Glutamatergic neuron (in vitro differentiated cells): ENCODE measurements at regions not wholly inside any gene's neighbourhood (a gene's known extent, or its start where the extent isn't known, plus 50 kb on each side); places are given as distances from the start of the nearest gene placed in this dataset.

Source experiments
- DNase-seq: peaks from one replicate; pipeline ENCODE4 v3.0.0; 2022
- H3K27ac Mint-ChIP-seq: one replicate; pipeline ENCODE4 v1.8.0; 2020; ENCODE audit warnings: mild to moderate bottlenecking, mixed read lengths, inconsistent platforms; ENCODE audit not compliant: unreplicated experiment
- H3K27me3 Mint-ChIP-seq: one replicate; pipeline ENCODE4 v1.8.0; 2020; ENCODE audit warnings: mild to moderate bottlenecking, moderate library complexity, mixed read lengths, inconsistent platforms; ENCODE audit not compliant: unreplicated experiment
- H3K36me3 Mint-ChIP-seq: one replicate; pipeline ENCODE4 v1.8.0; 2020; ENCODE audit warnings: mild to moderate bottlenecking, mixed read lengths, inconsistent platforms; ENCODE audit not compliant: unreplicated experiment
- H3K4me1 Mint-ChIP-seq: one replicate; pipeline ENCODE4 v1.8.0; 2020; ENCODE audit warnings: mild to moderate bottlenecking, low read depth, mixed read lengths, inconsistent platforms; ENCODE audit not compliant: unreplicated experiment
- H3K4me3 Mint-ChIP-seq: one replicate; pipeline ENCODE4 v1.8.0; 2020; ENCODE audit warnings: mild to moderate bottlenecking, mixed read lengths, inconsistent platforms; ENCODE audit not compliant: unreplicated experiment
- H3K9me3 Mint-ChIP-seq: one replicate; pipeline ENCODE4 v1.8.0; 2020; ENCODE audit warnings: mild to moderate bottlenecking, moderate library complexity, mixed read lengths, inconsistent platforms; ENCODE audit not compliant: unreplicated experiment
- TF ChIP-seq, protein P1 (sequence below): fragments of 200-600 bp; sonication (generic); IDR thresholded peaks from one replicate; pipeline ENCODE4 v1.5.0; 2021; ENCODE audit not compliant: partially characterized antibody, unreplicated experiment

DNA sequence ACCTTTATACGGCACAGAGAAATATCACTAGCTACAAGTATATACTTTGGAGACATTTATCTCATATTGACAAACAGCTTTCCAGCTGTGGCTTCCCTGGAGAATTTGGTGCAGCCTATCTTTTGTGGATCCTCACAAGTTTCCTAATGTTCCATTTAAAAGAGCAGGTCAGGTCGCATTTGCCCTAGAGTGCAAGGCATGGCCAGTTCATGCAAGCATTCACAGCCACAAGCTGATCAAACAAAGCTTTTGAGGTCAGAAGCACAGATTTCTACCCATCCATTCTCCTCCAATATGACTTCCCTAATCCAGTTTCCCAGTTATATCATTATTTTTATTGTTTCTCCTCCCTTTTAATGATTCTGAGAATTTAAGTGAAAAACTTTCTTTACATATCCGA lies 1008.4 kb upstream of the AGA start:
- H3K9me3 Mint-ChIP-seq = no peaks in the 10 kb centered on the region
- no peak overlapping the region for H3K4me3 Mint-ChIP-seq
- H3K36me3 Mint-ChIP-seq = no peaks in the 10 kb centered on the region
- no peaks in the 10 kb centered on the region for H3K27me3 Mint-ChIP-seq
- no peak overlapping the region for H3K27ac Mint-ChIP-seq
- no peaks in the 10 kb centered on the region for H3K4me1 Mint-ChIP-seq
- TF ChIP-seq, protein P1, sequence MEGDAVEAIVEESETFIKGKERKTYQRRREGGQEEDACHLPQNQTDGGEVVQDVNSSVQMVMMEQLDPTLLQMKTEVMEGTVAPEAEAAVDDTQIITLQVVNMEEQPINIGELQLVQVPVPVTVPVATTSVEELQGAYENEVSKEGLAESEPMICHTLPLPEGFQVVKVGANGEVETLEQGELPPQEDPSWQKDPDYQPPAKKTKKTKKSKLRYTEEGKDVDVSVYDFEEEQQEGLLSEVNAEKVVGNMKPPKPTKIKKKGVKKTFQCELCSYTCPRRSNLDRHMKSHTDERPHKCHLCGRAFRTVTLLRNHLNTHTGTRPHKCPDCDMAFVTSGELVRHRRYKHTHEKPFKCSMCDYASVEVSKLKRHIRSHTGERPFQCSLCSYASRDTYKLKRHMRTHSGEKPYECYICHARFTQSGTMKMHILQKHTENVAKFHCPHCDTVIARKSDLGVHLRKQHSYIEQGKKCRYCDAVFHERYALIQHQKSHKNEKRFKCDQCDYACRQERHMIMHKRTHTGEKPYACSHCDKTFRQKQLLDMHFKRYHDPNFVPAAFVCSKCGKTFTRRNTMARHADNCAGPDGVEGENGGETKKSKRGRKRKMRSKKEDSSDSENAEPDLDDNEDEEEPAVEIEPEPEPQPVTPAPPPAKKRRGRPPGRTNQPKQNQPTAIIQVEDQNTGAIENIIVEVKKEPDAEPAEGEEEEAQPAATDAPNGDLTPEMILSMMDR = no peak
- DNase-seq = no peak

DNA sequence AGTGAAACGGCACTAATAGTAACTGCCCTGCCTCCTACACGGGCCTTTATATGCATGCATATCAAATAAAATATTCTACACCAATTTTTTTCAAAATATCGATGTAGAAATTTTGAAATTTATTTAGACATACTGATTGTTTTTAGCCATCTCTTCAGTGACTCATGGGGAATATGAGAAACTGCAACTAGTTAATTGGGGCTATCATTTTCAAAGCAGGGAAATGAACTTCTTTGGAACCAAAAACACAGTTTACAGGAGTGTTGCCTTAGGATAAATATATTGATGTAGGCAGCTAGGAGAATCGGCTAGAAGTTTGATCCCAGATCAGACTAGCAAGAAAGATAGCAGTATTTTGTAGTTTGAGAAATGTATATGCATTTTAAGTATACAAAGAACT lies 1010.8 kb upstream of the AGA start:
- Mint-ChIP-seq H3K27me3 (no peaks in the 10 kb centered on the region), H3K9me3 (no peaks in the 10 kb centered on the region), H3K36me3 (no peaks in the 10 kb centered on the region), H3K27ac (no peak overlapping the region), H3K4me3 (no peak overlapping the region), H3K4me1 (no peaks in the 10 kb centered on the region)
- TF ChIP-seq, protein P1 = no peak
- no peak for DNase-seq

DNA sequence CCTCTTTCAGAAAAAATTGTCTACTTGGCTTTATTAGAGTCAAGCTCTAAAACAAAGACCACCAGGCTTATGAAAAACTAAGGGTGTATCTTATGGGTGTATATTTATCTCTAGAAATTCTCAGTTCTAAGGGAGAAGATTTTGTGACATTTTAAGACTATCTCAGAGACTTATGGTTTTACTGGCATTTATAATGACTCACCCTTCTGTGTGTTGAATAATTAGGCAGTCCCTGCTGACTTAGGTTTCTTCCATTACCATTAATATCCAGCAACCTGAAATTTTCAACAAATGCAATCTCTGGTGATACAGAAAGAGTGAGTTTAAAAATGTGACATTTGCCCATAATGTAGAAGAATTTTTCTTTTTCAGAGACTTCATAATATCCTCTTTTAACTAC lies 1015.0 kb upstream of the AGA start:
- DNase-seq = no peak
- no peak overlapping the region for H3K4me3 Mint-ChIP-seq

DNA sequence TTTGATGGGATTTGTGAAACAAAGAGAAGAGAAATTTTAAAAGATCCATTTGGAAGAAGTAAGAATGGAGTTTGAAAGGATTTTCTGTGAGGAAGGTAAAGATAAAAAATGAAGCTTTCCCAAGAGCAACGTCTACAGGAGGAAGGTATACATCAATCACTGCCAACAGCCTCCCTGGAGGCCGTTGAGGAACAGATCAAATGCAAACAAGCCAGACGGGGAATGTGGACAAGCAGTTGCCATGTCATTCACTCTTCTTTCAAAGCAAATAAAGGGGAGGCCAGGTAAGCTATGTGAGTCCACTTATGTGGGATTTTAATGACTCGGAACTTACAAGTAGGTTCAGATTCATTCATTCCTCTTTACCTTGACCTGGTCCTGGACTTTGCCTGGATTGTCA lies 1020.5 kb upstream of the AGA start:
- DNase-seq = no peak
- Mint-ChIP-seq H3K27me3 (no peaks in the 10 kb centered on the region), H3K36me3 (no peaks in the 10 kb centered on the region), H3K4me1 (no peaks in the 10 kb centered on the region), H3K27ac (no peak overlapping the region), H3K4me3 (no peak overlapping the region), H3K9me3 (no peaks in the 10 kb centered on the region)
- TF ChIP-seq, protein P1 = no peak

More for the DNA sequence above, 1015.0 kb upstream of the AGA start:
- TF ChIP-seq, protein P1 = no peak
- Mint-ChIP-seq H3K4me1 (no peaks in the 10 kb centered on the region), H3K9me3 (no peaks in the 10 kb centered on the region), H3K27me3 (no peaks in the 10 kb centered on the region), H3K36me3 (no peaks in the 10 kb centered on the region), H3K27ac (no peak overlapping the region)

DNA sequence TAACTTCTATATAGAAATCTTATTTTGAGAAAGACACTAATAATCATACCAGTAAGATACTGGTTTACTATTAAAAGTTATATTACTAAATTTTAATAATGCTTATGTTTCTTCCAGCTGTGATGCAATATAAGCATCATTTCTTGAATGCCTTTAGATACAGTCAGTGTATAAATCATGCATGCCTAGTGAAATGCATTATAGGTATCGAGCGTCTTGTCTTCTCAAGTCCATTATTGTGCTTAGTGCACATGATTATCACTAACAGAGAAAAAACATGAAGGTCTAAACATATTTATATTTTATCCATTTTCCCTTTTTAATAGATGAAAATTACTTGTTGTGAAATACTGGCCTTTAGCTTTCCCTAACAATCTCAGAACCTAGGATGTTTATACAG lies 1021.5 kb upstream of the AGA start:
- Mint-ChIP-seq H3K9me3 (no peaks in the 10 kb centered on the region), H3K4me1 (no peaks in the 10 kb centered on the region), H3K36me3 (no peaks in the 10 kb centered on the region), H3K27me3 (no peaks in the 10 kb centered on the region), H3K27ac (no peak overlapping the region), H3K4me3 (no peak overlapping the region)
- TF ChIP-seq, protein P1 = no peak
- DNase-seq = no peak
